HG03045 (cell line): ENCODE measurements at regions not wholly inside any gene's neighbourhood (a gene's known extent, or its start where the extent isn't known, plus 50 kb on each side); places are given as distances from the start of the nearest gene placed in this dataset.
"Not testable (repeated sequence)": the region's sequence is repeated elsewhere in the genome, so short reads cannot be mapped to it uniquely, and the experiment has no call there.

Source experiments
- ATAC-seq: cut with Tn5 transposase; IDR thresholded peaks from one replicate; pipeline ENCODE4 v1.9.1; 2021; ENCODE audit warnings: mild to moderate bottlenecking, moderate library complexity; ENCODE audit not compliant: unreplicated experiment

DNA sequence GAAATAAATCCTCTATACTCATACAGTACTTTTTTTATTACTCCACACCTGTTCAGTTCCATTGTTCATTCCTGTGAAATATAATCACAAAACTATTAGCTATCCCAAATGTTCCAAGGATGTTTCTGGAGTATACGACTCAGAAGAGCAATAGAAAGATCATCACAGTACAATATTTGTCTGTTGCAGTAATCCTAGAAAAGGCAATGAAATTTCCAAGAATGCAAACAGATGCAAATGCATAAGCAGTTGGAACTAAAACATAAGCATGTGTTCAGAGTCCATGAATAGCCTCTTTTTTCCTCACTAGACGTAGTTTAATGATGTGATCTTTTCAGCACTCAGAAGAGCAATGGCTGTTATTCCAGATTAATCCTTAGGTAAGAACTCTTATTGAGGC is 55.2 kb downstream of the RTL3 start:
- ATAC-seq = no peak

DNA sequence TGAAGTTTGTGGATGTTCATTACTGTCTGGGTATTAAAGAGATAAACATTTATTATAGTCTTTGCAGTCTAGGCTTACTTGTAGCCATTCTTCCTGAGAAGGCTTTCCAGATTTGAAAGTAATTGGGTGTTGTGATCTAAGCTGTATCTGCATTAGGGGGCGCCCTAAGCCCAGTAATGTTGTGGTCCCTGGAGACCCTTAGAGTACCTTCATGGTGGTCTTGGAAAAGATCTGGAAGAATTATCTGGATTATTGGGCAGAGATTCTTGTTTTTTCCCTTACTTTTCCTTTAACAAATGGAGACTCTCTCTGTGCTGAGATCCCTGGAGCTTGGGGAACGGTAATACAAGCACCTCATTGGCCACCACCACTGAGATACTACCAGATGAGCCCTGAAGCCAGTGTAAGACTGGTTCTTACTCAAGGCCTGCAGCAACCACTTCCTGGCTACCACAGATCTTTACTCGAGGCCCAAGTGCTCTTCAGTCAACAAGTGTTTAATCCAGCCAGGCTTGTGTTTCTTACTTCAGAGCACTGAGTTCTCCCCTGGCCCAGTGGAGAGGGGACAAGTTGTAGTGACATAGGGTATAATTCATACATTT is 63.1 kb downstream of the RTL3 start:
- no peak for ATAC-seq

DNA sequence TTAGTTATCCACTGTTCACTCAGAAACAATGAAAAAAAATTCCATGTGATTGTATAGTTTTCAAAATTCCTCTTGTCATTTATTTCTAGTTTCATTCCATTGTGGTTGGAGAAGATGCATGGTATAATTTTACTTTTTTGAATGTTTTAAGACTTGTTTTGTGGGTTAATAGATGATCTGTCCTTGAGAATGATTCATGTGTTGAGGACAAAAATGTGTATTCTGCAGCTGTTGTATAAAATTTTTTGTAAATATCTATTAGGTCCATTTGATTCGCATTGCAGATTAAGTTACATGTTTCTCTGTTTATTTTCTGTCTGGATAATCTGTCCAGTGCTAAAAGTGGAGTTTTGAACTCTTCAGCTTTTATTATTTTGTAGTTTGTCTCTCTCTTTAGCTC is 65.4 kb downstream of the RTL3 start:
- ATAC-seq = no peak

DNA sequence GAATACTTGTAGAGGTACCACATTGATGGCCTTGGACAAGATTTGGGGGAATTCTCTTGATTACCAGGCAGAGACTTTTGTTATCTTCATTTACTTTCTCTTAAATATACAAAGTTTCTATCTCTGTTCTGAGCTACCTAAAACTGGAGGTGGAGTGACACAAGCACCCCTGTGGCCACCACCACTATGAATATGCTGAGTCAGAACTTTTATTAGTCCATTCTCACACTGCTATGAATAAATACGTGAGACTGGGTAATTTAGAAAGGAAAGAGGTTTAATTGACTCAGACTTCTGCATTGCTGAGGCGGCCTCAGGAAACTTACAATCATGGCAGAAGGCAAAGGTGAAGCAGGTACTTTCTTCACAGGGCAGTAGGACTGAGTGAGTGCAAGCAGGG is 67.1 kb downstream of the RTL3 start:
- no peak for ATAC-seq

DNA sequence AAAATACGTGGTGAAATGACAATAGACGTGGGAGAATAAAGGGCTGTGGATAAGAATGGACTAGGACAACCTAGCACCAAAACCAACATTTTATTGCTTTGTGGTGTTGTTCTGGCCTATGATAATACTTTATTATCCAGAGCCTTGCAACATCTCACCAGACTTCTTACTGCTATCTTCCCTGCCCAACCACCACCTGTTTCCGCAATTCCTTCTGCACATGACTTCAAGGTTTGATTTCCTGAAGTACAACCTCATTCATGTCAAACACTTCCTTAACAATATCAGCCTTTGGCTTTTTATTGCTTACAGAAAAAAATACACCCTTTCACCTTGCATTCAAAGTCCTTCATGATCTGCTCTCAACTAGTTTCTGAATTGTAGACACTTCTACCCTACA is 84.8 kb downstream of the RTL3 start:
- ATAC-seq = no peak

DNA sequence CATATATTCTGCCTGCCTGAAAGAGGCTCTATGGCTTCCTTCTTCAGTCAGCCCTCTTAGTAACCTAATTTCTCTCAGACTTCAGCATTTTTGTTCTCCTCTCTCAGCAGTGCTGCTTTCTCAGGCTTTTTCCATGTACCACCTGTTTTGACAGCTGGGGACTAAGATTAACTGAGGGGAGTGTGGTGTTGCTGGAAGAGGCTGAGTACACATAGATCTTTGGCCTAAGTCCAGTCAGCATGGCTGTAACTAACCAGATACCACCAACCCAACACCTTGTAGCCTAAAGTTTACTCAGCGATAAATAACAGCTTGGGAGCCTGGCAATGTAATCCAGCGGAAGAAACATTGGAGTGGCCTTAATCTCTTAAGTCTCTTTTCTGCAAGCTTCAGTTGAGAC is 85.5 kb downstream of the RTL3 start:
- no peak for ATAC-seq

DNA sequence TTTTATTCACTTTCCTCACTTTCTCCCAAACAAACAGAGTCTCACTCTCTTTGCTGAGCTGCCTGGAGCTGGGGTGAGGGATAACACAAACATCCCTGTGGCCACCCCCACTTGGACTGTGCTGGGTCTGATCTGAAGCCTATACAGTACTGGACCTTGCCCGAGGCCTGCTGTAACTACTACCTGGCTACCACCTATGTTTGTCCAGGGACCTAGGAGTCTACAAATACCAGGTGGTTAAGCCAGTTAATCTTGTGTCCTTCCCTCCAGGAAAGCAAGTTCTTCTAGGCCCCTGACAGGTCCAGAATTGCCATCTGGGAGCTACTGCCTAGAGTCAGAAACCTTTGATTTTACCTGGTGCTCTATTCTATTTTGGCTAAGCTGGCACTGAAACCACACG is 87.3 kb downstream of the RTL3 start:
- no peak for ATAC-seq

DNA sequence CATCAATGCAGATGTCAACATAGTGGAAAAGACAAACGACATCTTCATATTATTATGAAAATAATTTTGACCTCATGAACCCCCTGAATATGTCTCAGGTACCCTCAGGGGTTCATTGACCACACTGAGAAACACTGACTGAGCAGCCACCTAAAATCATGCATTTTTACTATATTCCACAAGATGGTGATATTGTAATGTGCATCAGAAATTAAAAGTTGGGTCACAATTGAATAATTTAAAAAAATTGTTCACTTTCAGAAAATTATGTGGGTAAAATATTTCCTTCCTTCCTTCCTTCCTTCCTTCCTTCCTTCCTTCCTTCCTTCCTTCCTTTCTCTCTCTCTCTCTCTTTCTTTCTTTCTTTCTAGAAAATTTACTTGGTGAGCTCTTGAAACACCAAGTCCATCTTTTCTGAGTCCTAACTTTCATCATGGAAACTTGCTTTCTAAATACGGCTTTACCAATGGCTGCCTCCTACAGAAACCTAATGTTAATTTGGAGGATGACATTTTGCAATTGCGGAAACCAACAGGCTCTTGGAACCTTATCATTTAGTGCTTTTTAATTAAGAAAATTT is 103.6 kb downstream of the RTL3 start:
- ATAC-seq = no peak

DNA sequence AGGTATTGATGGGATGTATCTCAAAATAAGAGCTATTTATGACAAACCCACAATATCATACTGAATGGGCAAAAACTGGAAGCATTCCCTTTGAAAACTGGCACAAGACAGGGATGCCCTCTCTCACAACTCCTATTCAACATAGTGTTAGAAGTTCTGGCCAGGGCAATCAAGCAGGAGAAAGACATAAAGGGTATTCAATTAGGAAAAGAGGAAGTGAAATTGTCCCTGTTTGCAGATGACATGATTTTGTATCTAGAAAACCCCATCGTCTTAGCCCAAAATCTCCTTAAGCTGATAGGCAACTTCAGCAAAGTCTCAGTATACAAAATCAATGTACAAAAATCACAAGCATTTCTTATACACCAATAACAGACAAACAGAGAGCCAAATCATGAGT is 106.5 kb downstream of the RTL3 start:
- not testable (repeated sequence) for ATAC-seq

DNA sequence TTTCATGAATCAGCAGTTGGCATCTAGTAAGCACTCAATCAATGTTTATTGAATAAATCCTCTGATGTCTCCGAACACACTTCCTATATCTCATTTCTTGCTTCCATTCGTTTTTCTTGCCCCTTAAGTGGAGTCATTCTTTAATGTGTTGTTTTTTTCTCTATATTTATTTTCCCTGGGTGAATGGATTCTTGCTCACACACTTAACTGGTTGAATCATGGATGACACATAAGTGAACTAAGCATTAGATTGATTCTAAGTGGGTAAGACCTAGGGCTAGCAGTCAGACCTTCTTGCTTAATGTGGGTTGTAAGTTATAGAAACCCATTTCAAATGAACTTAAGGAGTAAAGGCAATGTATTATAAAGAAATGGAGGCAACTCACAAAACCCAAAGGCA is 111.1 kb downstream of the RTL3 start:
- ATAC-seq = no peak

DNA sequence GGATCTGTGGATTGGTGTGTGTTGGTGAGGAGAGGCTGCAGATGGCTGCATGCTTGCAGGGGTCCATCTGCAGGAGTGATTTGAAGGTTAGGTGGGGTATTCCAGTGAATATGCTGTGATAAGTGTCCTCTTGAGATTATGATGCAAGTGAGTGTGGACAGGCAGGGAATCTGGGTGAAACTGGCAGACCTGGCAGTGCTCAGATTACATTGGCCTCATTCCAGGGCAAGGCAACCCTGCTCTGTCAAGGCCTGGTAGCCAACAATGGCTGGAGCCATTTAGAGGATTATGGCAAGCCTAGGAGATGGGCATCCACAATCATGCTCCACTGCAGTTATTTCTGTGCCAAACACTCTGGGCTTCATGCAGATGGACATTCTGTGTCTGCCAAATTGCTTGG is 113.9 kb downstream of the RTL3 start:
- ATAC-seq = no peak

DNA sequence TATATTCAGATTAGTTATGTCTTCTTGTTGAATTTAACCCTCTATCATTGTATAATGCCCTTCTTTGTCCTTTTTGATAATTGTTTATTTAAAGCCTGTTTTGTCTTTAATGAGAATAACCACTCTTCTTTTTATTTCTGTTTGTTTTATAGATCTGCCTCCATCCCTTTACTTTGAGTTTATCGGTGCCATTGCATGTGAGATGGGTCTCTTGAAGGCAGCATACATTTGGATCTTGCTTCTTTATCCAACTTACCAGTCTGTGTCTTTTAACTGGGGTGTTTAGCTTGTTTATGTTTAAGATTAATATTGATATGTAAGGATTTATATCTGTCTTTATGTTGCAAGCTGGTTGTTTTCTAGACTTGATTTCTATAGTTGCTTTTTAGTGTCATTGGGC is 115.8 kb downstream of the RTL3 start:
- ATAC-seq = no peak

DNA sequence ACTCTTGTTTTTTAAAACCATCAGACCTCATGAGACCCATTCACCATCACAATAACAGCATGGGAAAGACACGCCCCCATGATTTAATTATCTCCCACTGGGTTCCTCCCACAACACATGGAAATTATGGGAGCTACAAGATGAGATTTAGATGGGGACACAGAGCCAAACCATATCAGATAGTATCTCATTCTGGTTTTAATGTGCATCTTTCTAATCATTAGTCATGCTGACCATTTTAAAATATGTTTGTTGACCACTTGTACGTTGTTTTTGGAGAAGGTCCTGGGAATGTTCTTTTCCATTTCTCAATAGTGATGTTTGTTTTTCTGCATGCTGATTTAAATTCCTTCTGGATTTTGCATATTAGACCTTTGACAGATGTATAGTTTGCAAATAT is 119.0 kb downstream of the RTL3 start:
- no peak for ATAC-seq

DNA sequence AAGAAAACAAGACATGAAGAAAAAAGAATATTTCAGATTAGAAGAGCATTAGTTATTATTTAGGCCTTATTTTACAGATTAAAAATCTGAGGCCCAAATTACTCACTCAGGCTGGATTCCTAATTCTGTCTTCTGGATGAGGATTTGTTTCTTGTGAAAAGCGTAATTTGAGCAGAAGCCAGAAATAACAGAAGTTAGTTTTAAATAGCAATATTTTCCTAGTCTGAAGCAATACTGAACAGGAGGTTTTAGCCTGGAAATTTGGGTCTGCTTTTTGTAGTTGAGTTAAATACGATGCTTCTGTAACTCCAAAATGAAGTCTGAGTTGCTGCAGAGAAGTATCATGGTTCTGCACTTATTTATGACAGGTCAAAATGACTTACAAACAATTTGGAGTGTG is 124.9 kb downstream of the RTL3 start:
- no peak for ATAC-seq

DNA sequence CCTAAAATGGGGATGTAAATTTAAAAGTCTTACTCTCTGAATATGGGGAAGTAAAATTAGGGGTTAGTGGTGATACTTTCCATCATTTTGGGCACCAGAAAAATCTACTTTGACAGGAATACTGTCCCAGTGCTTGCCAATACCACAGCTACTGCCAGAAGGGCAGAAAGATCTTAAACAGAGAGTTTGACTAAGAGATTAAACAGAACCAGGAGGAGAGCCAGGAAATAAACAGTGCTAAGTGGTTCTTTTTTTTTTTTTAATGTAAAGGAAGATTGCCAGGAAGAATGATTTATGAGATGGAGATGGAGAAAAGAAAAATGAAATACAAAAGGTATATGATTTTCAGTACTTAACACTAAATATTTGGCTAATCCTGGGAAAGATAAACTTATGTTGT is 126.8 kb downstream of the RTL3 start:
- ATAC-seq = no peak

DNA sequence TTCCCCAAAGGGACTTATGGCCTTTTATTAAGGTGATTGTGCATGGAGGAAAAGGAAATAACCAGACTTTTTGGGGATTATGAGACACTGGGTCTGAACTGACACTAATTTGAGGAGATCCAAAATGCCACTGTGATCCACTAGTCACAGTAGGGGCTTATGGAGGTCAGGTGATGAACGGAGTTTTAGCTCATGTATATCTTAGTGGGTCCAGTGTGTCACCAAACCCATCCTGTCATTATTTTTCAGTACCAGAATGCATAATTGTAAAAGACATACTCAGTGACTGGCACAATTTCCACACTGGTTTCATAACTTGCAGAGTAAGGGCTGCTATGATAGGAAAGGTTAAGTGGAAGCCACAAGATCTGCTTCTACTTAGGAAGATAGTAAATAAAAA is 131.3 kb downstream of the RTL3 start:
- no peak for ATAC-seq

DNA sequence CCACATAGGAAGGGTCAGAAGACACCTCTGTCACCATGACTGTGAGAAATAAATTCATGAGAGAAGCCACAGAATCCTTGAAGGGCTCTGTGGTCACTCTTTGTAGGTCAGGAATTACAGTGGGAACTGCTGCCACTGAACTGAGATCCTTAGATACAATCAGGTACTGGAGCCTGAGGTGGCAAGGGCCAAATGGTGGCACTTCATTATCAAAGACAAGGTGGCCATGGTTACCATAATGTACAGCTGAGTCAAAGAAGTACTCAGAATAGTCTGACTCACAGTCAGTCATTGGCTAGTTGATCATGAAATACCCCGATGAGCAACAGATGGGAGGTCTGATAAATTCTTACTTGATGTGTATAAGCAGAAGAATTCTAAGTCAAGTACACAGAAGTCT is 131.9 kb downstream of the RTL3 start:
- no peak for ATAC-seq

DNA sequence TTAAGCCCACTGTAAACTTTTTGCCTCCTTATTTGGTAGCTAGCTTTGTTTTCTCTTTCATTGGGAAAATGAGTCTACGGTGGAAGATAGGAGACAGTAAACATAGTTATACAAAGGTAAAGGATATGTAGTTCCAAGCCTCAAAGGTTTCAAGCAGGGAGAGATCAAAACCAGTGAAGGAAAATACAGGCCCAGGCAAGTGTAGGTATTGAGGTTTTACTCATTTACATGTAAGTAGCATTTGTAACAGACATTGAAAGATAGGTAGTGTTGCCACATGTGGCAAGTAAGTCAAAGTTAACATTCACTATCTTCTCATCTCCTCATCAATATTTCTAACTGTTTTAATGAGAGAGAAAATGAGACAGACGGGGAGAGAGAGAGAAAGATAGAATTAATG is 136.5 kb downstream of the RTL3 start:
- ATAC-seq = no peak

DNA sequence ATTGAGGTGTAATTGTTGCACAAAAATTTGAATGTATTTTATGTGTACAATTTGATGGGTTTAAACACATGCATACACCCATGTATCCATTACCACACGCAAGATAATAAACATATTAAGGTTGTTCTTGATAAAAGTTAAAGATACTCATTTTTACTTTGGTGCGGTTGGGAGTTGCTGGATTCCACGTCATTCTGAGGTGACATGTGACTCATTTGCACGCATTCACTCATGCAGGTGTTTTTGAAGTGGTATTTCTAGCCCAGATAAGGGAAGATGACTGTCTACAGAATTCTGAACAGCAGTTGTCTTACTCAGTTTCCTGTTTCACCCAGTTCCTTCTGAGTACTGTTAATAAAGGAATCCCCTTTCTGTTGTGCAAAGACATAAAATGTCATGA is 142.0 kb downstream of the RTL3 start:
- peak; percentile 79 for ATAC-seq

DNA sequence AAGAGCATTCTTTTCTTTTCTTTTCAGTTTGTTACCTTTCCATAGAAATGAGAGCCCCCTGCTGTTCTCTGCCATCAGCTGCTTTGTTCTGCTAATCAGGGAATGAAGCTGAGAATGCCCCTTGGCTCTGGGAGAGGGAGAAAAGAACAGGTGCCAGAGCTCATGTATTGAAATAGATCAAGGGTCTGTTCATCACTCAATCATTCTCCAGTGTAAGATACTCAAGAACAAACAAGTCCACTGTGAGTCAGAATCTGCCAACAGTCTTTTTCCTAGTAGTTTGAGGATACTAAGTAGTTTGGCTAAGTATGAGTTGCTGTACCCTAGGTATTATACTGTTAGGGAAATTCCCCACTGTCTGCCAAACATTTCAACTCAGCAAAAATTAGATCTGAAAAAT is 144.3 kb downstream of the RTL3 start:
- no peak for ATAC-seq

DNA sequence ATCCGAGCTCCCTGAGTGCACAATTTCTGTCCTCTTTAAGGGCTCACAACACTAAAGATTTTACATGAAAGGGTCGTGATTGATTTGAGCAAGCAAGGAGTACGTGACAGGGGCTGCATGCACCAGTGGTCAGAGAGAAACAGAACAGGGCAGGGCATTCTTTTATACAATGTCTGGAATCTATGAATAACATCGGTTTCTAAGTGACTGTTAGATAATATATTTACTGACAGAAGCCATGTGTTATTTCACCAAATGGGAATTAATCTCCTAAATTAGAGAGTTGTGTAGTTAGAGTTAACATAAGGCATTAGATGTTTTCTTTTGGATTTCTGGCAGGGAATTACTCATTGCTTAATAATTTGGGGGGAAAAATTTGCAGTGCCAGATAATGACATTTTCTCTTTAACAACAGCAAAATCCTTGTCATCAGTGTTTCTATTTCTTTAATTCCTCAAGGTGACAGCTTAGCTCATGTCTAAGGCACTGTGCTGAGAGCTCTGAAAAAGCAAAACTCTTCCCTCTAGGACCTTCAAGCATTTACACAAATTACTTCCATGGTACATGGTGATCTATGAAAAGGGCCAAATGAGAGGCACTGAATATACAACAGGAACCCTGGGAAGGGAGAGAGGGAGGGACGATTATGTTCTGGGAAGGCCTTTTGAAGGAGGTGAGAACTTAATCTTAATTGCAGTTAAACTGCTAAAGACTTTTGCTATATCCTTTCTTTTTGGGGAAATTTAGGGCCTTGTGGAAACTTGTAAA is 145.0 kb downstream of the RTL3 start:
- no peak for ATAC-seq

DNA sequence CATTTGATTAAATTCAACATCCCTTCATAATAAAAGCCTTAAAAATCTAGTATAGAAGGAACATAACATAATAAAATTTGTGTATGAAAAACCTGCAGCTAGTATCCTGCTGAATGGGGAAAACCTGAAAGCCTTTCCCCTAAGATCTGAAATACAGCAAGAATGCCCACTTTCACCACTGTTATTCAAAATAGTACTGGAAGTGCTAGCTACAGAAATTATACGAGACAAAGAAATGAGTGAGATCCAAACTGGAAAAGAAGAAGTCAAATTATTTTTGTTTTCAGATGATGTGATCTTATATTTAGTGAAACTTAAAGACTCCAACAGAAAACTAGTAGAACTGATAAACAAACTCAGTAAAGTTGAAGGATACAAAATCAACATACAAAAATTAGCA is 152.9 kb downstream of the RTL3 start:
- ATAC-seq = no peak

DNA sequence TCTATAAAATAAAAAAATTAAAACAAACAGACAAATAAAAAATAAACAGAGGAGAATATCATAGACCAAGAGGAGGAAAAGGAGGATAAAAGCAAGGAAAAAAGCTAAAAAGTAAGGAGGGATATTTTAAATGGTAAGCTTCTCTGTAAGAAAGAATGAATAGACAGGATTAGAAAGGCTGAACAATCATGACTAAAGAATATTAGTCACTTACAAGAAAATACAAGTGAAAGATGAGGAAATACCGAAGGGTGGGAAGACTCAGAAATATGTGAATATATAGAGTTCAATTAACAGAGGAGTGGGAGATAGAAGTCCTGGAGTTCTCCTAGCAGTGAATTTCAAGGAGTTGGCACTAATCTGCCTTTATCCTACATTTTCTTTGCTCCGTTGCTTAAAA is 162.6 kb downstream of the RTL3 start:
- no peak for ATAC-seq
